ENCODE measurements at regions not wholly inside any gene's neighbourhood (a gene's known extent, or its start where the extent isn't known, plus 50 kb on each side); places are given as distances from the start of the nearest gene placed in this dataset.

DNA sequence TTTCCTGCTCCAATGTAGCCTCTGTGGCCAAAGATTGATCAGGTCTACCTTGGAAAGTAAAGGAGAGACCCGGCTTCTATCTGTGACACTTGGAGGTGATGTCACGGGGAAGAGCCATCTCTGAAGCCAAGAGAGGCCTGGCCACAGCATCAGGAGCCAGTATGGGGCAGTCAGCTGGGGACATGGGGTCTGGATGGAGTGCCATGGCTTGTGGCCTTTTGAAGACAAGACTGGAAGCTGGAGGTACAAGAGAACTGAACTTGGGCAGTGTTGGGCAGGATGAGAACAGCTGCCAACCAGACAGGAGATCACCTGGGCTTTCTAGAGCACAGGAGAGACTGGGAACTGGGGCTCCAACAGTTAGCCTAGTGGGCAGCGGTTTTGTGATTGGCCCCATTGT lies 190.7 kb downstream of the TENT4A start:
- TF ChIP-seq ISL1 (CRISPR knock-in tag; IDR thresholded peaks at IDR 0.05), result no peak
- no peak for TF ChIP-seq OSR1 (CRISPR knock-in tag; IDR thresholded peaks at IDR 0.05)
- no peak for TF ChIP-seq RARB (CRISPR knock-in tag; IDR thresholded peaks at IDR 0.05)
- TF ChIP-seq POU6F1 (CRISPR knock-in tag; IDR thresholded peaks at IDR 0.05; ENCODE audit: borderline replicate concordance, low read depth), result no peak
- no peak for TF ChIP-seq SNAI2 (CRISPR knock-in tag; IDR thresholded peaks at IDR 0.05)
- TF ChIP-seq TCF4 (CRISPR knock-in tag; IDR thresholded peaks at IDR 0.05; ENCODE audit: borderline replicate concordance), result no peak
- no peak for TF ChIP-seq ZNF565 (CRISPR knock-in tag; conservative IDR thresholded peaks at IDR 0.05; ENCODE audit: low read depth)
- no peak for TF ChIP-seq PPARA (CRISPR knock-in tag; IDR thresholded peaks at IDR 0.05; ENCODE audit: borderline replicate concordance)
- no peak for TF ChIP-seq BACH2 (CRISPR knock-in tag; IDR thresholded peaks at IDR 0.05; ENCODE audit: borderline replicate concordance)
- TF ChIP-seq, protein P1, sequence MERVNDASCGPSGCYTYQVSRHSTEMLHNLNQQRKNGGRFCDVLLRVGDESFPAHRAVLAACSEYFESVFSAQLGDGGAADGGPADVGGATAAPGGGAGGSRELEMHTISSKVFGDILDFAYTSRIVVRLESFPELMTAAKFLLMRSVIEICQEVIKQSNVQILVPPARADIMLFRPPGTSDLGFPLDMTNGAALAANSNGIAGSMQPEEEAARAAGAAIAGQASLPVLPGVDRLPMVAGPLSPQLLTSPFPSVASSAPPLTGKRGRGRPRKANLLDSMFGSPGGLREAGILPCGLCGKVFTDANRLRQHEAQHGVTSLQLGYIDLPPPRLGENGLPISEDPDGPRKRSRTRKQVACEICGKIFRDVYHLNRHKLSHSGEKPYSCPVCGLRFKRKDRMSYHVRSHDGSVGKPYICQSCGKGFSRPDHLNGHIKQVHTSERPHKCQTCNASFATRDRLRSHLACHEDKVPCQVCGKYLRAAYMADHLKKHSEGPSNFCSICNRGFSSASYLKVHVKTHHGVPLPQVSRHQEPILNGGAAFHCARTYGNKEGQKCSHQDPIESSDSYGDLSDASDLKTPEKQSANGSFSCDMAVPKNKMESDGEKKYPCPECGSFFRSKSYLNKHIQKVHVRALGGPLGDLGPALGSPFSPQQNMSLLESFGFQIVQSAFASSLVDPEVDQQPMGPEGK (CRISPR knock-in tag; IDR thresholded peaks at IDR 0.05; ENCODE audit: borderline replicate concordance), result no peak
- TF ChIP-seq ZFP30 (CRISPR knock-in tag; IDR thresholded peaks at IDR 0.05), result no peak
- ATAC-seq, result no peak

DNA sequence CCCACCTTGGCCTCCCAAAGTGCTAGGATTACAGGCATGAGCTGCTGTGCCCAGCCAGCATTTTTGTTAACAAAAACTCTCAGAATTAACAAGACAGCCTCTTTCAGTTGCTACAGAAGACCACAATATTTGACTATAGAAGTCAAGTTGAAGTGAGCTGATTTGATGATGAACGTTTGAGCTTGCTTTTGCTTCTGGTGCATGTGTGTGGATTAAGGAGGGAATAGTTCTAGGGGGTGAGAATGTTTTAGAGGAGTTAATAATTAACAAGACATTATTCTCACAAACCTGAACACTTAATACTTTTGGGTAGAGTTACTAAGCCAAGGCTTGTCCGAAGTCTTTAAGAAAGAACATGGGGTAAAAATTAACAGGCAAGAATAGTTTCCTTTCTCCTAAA lies 191.6 kb downstream of the TENT4A start:
- TF ChIP-seq ZNF70 (CRISPR knock-in tag; IDR thresholded peaks at IDR 0.05) (no peak), ZNF565 (CRISPR knock-in tag; conservative IDR thresholded peaks at IDR 0.05; ENCODE audit: low read depth) (no peak), BACH2 (CRISPR knock-in tag; IDR thresholded peaks at IDR 0.05; ENCODE audit: borderline replicate concordance) (no peak), ISL1 (CRISPR knock-in tag; IDR thresholded peaks at IDR 0.05) (no peak), TOX (CRISPR knock-in tag; IDR thresholded peaks at IDR 0.05; ENCODE audit: borderline replicate concordance) (no peak), SNAI2 (CRISPR knock-in tag; IDR thresholded peaks at IDR 0.05) (no peak), ZNF8 (CRISPR knock-in tag; IDR thresholded peaks at IDR 0.05) (no peak), ARNTL (CRISPR knock-in tag; IDR thresholded peaks at IDR 0.05; ENCODE audit: borderline replicate concordance, low read depth) (no peak), ZC3H10 (CRISPR knock-in tag; IDR thresholded peaks at IDR 0.05) (no peak), ESRRG (CRISPR knock-in tag; IDR thresholded peaks at IDR 0.05) (no peak), OSR1 (CRISPR knock-in tag; IDR thresholded peaks at IDR 0.05) (no peak), GLIS3 (CRISPR knock-in tag; IDR thresholded peaks at IDR 0.05) (no peak), ZFP3 (CRISPR knock-in tag; IDR thresholded peaks at IDR 0.05) (no peak), CSDC2 (CRISPR knock-in tag; IDR thresholded peaks at IDR 0.05) (no peak)
- TF ChIP-seq, protein P2, sequence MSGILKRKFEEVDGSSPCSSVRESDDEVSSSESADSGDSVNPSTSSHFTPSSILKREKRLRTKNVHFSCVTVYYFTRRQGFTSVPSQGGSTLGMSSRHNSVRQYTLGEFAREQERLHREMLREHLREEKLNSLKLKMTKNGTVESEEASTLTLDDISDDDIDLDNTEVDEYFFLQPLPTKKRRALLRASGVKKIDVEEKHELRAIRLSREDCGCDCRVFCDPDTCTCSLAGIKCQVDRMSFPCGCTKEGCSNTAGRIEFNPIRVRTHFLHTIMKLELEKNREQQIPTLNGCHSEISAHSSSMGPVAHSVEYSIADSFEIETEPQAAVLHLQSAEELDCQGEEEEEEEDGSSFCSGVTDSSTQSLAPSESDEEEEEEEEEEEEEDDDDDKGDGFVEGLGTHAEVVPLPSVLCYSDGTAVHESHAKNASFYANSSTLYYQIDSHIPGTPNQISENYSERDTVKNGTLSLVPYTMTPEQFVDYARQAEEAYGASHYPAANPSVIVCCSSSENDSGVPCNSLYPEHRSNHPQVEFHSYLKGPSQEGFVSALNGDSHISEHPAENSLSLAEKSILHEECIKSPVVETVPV (CRISPR knock-in tag; IDR thresholded peaks at IDR 0.05), result no peak
- TF ChIP-seq, protein P3, sequence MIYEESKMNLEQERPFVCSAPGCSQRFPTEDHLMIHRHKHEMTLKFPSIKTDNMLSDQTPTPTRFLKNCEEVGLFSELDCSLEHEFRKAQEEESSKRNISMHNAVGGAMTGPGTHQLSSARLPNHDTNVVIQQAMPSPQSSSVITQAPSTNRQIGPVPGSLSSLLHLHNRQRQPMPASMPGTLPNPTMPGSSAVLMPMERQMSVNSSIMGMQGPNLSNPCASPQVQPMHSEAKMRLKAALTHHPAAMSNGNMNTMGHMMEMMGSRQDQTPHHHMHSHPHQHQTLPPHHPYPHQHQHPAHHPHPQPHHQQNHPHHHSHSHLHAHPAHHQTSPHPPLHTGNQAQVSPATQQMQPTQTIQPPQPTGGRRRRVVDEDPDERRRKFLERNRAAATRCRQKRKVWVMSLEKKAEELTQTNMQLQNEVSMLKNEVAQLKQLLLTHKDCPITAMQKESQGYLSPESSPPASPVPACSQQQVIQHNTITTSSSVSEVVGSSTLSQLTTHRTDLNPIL (CRISPR knock-in tag; IDR thresholded peaks at IDR 0.05; ENCODE audit: low read depth), result no peak
- no peak for ATAC-seq

GRCh38 chr5:6905423-6905822 lies 192.2 kb downstream of the TENT4A start:
- TF ChIP-seq, protein P2 (CRISPR knock-in tag; IDR thresholded peaks at IDR 0.05), result no peak
- TF ChIP-seq BACH2 (CRISPR knock-in tag; IDR thresholded peaks at IDR 0.05; ENCODE audit: borderline replicate concordance) (no peak), TOX (CRISPR knock-in tag; IDR thresholded peaks at IDR 0.05; ENCODE audit: borderline replicate concordance) (no peak), ARNTL (CRISPR knock-in tag; IDR thresholded peaks at IDR 0.05; ENCODE audit: borderline replicate concordance, low read depth) (no peak), GLIS3 (CRISPR knock-in tag; IDR thresholded peaks at IDR 0.05) (no peak), ZFP3 (CRISPR knock-in tag; IDR thresholded peaks at IDR 0.05) (no peak), ISL1 (CRISPR knock-in tag; IDR thresholded peaks at IDR 0.05) (no peak), TCF4 (CRISPR knock-in tag; IDR thresholded peaks at IDR 0.05; ENCODE audit: borderline replicate concordance) (no peak)
- TF ChIP-seq, protein P3 (CRISPR knock-in tag; IDR thresholded peaks at IDR 0.05; ENCODE audit: low read depth), result no peak
- no peak for ATAC-seq
